Testis (tissue), 2 donors: ENCODE measurements at regions not wholly inside any gene's neighbourhood (a gene's known extent, or its start where the extent isn't known, plus 50 kb on each side); places are given as distances from the start of the nearest gene placed in this dataset.

ENCODE experiments used
- DNase-seq: peaks from one replicate; pipeline ENCODE4 v3.0.0-alpha.2; 2019
- H3K27ac ChIP-seq, 2 donors: fragments of 200-600 bp; sonication (generic); one replicate each; pipeline ENCODE4 v1.5.1; 2019
- H3K27me3 ChIP-seq: fragments of 200-600 bp; sonication (generic); one replicate; pipeline ENCODE4 v1.5.1; 2019
- H3K36me3 ChIP-seq: fragments of 200-600 bp; sonication (generic); one replicate; pipeline ENCODE4 v1.5.1; 2017; ENCODE audit warnings: low read depth; ENCODE audit errors: missing control alignments
- H3K4me1 ChIP-seq: fragments of 200-600 bp; sonication (generic); one replicate; pipeline ENCODE4 v1.5.1; 2019
- H3K4me3 ChIP-seq, 2 donors: fragments of 200-600 bp; sonication (generic); one replicate each; pipeline ENCODE4 v1.5.1; 2017 to 2019
- H3K9me3 ChIP-seq: fragments of 200-600 bp; sonication (generic); one replicate; pipeline ENCODE4 v1.5.1; 2017
- POLR2A ChIP-seq: fragments of 450-650 bp; IDR thresholded peaks from one replicate; pipeline ENCODE4 v1.6.1; 2017; ENCODE audit warnings: antibody characterized with exemption, mild to moderate bottlenecking, moderate library complexity
- WGBS, 2 donors: methylation state at CpG; one replicate each; pipeline ENCODE4 v1.1.5; 2018; 5-methylcytosine and 5-hydroxymethylcytosine counted together
- intact Hi-C: fragments of 100-400 bp; cut with DNase I; formaldehyde crosslinking; loops from one replicate; pipeline ENCODE4 v1.15.1; 2023; ENCODE audit warnings: low total_unique reads
- TF ChIP-seq, protein P1 (sequence below), 3 experiments: fragments of 450-650 bp in 2 of 3; fragments of 200-600 bp in 1 of 3; sonication (generic) in 1 of 3; IDR thresholded peaks; one replicate each; pipeline ENCODE4 v1.5.1; 2016 to 2019; ENCODE audit warnings: antibody characterized with exemption in 3 of 3, mild to moderate bottlenecking in 2 of 3, moderate library complexity in 1 of 3

DNA sequence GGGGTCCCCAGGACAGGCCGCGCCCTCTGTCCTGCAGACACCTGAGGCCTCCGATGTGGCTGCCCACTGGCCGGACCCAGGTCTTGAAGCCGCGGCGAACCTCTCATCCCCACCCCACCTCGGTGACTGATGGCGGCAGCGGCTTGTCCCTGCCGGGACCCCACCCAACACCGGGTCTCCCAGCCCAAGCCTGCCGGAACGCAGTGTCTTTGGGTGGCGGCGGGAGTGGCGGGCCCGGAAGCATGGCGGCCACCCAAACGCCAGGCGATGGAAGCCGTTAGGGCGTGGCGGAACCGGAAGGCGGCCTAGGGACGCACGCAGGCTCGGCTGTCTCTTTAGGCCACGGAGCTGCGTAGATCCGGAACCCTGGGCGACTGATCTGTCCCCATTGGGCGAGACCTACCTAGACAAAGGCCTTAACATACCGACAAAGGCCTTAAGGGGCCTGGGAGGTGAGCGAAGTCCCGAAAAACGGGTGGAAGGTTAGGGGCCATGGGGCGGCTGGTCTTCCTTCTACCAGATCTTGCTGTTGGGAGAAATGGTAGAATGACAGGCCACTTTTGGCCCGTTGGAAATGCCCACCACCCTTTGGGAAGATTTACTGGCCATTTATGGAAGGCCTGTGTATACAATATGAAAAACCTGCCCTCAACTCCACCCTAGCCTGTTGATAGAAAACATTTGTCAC, 94.6 kb upstream of the SMC2 start:
- intact Hi-C loops, result no loop called here
- TF ChIP-seq, protein P1, sequence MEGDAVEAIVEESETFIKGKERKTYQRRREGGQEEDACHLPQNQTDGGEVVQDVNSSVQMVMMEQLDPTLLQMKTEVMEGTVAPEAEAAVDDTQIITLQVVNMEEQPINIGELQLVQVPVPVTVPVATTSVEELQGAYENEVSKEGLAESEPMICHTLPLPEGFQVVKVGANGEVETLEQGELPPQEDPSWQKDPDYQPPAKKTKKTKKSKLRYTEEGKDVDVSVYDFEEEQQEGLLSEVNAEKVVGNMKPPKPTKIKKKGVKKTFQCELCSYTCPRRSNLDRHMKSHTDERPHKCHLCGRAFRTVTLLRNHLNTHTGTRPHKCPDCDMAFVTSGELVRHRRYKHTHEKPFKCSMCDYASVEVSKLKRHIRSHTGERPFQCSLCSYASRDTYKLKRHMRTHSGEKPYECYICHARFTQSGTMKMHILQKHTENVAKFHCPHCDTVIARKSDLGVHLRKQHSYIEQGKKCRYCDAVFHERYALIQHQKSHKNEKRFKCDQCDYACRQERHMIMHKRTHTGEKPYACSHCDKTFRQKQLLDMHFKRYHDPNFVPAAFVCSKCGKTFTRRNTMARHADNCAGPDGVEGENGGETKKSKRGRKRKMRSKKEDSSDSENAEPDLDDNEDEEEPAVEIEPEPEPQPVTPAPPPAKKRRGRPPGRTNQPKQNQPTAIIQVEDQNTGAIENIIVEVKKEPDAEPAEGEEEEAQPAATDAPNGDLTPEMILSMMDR (IDR thresholded peaks at IDR 0.05), result no peak
- TF ChIP-seq POLR2A, result no peak
- no peaks in the 10 kb centered on the region for H3K27me3 ChIP-seq
- H3K4me3 ChIP-seq, result peak overlapping the region; percentile 37 to 44
- H3K27ac ChIP-seq, result peak overlapping the region in 1 of 2 donors; percentile 56
- H3K9me3 ChIP-seq, result no peaks in the 10 kb centered on the region
- H3K4me1 ChIP-seq, result no peaks in the 10 kb centered on the region
- 47 to 89% methylated on average over 18 to 40 of the region's 40 CpGs for WGBS, 2 donors
- no peaks in the 10 kb centered on the region for H3K36me3 ChIP-seq
- DNase-seq, result peak; percentile 57

DNA sequence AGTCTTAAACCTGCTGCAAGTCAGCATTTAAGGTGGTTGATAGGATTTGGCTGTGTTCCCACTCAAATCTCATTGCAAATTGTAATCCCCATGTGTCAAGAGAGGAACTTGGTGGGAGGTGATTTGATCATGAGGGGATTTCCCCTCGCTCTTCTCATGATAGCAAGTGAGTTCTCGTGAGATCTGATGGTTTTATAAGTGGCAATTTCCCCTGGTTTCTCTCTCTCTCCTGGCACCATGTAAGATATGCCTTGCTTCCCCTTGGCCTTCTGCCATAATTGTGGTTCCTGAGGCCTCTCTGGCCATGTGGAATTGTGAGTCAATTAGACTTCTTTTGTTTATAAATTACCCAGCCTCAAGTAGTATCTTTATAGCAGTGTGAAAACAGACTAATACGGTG, 84.3 kb upstream of the SMC2 start:
- 70 to 73% methylated on average over 3 of the region's 3 CpGs for WGBS, 2 donors

GRCh38 chr9:104022083-104022482, 72.0 kb upstream of the SMC2 start:
- DNase-seq, result no peak
- Histone ChIP-seq H3K27ac (no peak overlapping the region), H3K4me3 (no peak overlapping the region), H3K9me3 (no peaks in the 10 kb centered on the region), H3K36me3 (no peaks in the 10 kb centered on the region), H3K27me3 (no peaks in the 10 kb centered on the region), H3K4me1 (no peaks in the 10 kb centered on the region)
- intact Hi-C loops, result no loop called here
- TF ChIP-seq, protein P1 (IDR thresholded peaks at IDR 0.05), result no peak
- TF ChIP-seq POLR2A, result no peak

More for the DNA sequence above, 84.3 kb upstream of the SMC2 start:
- no peak for DNase-seq
- Histone ChIP-seq H3K4me3 (no peak overlapping the region), H3K36me3 (no peaks in the 10 kb centered on the region), H3K27ac (no peak overlapping the region), H3K4me1 (no peaks in the 10 kb centered on the region), H3K27me3 (no peaks in the 10 kb centered on the region), H3K9me3 (no peaks in the 10 kb centered on the region)
- TF ChIP-seq, protein P1 (IDR thresholded peaks at IDR 0.05), result no peak
- no peak for TF ChIP-seq POLR2A
- intact Hi-C loops, result no loop called here

DNA sequence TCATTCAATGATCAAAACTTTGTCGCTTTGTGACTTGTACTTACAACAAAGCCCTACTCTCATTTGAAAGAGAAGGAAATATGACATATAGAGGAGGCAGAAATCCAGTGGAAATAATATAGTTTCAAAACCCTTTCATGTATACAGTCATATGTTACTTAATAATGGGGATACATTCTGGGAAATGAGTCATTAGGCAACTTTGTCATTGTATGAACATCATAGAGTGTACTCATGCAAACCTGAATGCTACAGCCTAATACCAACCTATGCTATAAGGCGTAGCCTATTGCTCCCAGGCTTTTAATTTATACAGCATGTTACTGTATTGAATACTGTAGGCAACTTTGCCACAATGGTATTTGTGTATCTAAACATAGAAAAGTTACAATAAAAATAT, 69.0 kb upstream of the SMC2 start:
- Histone ChIP-seq H3K4me3 (no peak overlapping the region), H3K9me3 (no peaks in the 10 kb centered on the region), H3K27me3 (no peaks in the 10 kb centered on the region), H3K36me3 (no peaks in the 10 kb centered on the region), H3K4me1 (no peaks in the 10 kb centered on the region), H3K27ac (no peak overlapping the region)
- intact Hi-C loops, result no loop called here
- TF ChIP-seq, protein P1 (IDR thresholded peaks at IDR 0.05), result no peak
- TF ChIP-seq POLR2A, result no peak
- no peak for DNase-seq
- WGBS, 2 donors, result 88 to 98% methylated on average over 2 of the region's 2 CpGs

DNA sequence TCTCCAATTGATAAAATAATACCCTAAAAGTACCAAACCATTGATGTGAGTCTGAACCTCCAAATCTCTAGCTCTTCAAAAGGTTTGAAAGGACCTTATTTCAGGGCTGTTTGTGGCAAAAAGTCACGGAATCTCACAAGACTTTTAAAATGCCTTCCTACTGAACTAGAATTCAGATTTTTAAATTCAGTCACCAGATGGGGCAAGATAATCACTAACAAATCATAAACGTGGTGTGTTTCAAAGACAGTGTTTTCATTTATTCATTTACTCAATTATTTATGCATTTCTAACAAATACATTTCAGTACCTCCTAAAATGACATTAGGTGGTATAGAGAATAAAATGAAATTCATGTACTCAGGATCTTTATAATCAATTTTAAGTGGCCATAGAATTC, 68.2 kb upstream of the SMC2 start:
- no peaks in the 10 kb centered on the region for H3K36me3 ChIP-seq
- H3K4me1 ChIP-seq, result no peaks in the 10 kb centered on the region
- WGBS, 2 donors, result 58 to 61% methylated on average over 2 of the region's 2 CpGs
- H3K27me3 ChIP-seq, result no peaks in the 10 kb centered on the region
- no peak overlapping the region for H3K27ac ChIP-seq
- DNase-seq, result no peak
- intact Hi-C loops, result no loop called here
- no peak for TF ChIP-seq POLR2A
- TF ChIP-seq, protein P1 (IDR thresholded peaks at IDR 0.05), result no peak
- H3K4me3 ChIP-seq, result no peak overlapping the region
- no peaks in the 10 kb centered on the region for H3K9me3 ChIP-seq
